H1 (cell line): ENCODE measurements at regions not wholly inside any gene's neighbourhood (a gene's known extent, or its start where the extent isn't known, plus 50 kb on each side); places are given as distances from the start of the nearest gene placed in this dataset.
"Not testable (repeated sequence)": the region's sequence is repeated elsewhere in the genome, so short reads cannot be mapped to it uniquely, and the experiment has no call there.

ENCODE experiments used
- CTCF ChIP-seq, 3 experiments: IDR thresholded peaks; 1 replicate in 2 of 3; 2 replicates in 1 of 3; pipeline versions ENCODE4 v1.5.1 to v1.6.1; 2011; ENCODE audit warnings: low read length in 3 of 3, mild to moderate bottlenecking in 3 of 3, inconsistent platforms in 2 of 3, low read depth in 1 of 3, moderate library complexity in 1 of 3; ENCODE audit not compliant: insufficient read depth in 1 of 3; ENCODE audit errors: control extremely low read depth in 1 of 3
- KDM1A ChIP-seq: fragments of 200-600, 300-600 bp; sonication (generic); IDR thresholded peaks from 2 replicates; pipeline ENCODE4 v1.7.1; 2016; ENCODE audit warnings: mild to moderate bottlenecking, low read length, borderline replicate concordance

DNA sequence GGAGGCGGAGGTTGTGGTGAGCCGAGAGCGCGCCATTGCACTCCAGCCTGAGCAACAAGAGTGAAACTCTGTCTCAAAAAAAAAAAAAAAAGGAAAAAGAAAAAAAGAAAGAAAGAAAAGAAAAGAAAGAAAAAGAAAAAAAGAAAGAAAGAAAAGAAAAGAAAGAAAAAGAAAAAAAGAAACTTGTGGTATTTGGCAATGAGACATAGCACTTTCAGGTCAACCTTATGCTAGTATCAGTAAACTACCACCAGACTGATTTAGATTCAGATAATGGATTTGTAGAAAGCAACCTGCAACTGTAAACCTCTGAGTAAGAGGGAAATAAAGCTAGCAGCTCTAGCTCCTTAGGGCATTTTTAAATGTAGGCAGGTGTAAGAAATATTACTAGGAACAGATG lies 144.0 kb upstream of the ZNF608 start:
- not testable (repeated sequence) for TF ChIP-seq CTCF (IDR thresholded peaks at IDR 0.05; ENCODE audit: control extremely low read depth in 1 of 3, insufficient read depth in 1 of 3, low read depth in 1 of 3, low read length in 3 of 3); KDM1A
